ENCODE measurements at regions not wholly inside any gene's neighbourhood (a gene's known extent, or its start where the extent isn't known, plus 50 kb on each side); places are given as distances from the start of the nearest gene placed in this dataset.

DNA sequence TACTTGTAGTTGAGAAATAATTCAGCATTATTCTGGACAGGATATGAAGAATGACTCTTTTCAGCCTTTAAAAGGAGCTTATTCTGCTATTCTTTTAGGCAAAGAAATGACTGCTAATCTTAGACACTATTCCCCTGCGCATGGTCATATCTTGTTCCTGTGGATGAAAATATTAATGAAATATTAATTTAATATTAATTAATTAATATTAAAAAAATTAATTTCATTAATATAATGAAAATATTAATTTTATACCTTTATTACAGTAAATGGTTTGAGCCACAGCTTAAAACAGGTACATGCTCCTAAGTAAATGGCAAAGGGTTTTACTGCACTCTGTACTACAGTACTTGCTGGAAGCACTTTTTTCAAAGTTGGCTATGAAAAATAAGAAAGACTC lies 890.1 kb upstream of the PIK3C3 start:
- Histone ChIP-seq H3K27ac (ENCODE audit: low read depth in 1 of 2, low read length in 2 of 2) (no peak overlapping the region), H3K9me3 (ENCODE audit: control insufficient read depth in 4 of 4, low read length in 3 of 4) (no peaks in the 10 kb centered on the region), H3K36me3 (ENCODE audit: control insufficient read depth in 4 of 4, insufficient read depth in 3 of 4, low read depth in 1 of 4, low read length in 3 of 4) (no peaks in the 10 kb centered on the region), H3K27me3 (ENCODE audit: control insufficient read depth in 4 of 4, insufficient read depth in 4 of 4, low read length in 3 of 4) (no peaks in the 10 kb centered on the region), H3K4me3 (ENCODE audit: low read depth in 1 of 3, low read length in 3 of 3) (no peak overlapping the region), H3K4me1 (ENCODE audit: control insufficient read depth in 4 of 4, insufficient read depth in 4 of 4, low read length in 3 of 4) (no peaks in the 10 kb centered on the region), H3K9ac (ENCODE audit: low read depth in 1 of 2, low read length in 2 of 2) (no peak overlapping the region)
- no peak for TF ChIP-seq JUND (IDR thresholded peaks at IDR 0.05)
- no peak for TF ChIP-seq RAD21 (IDR thresholded peaks at IDR 0.05)
- TF ChIP-seq REST (IDR thresholded peaks at IDR 0.05), result no peak
- TF ChIP-seq, protein P1, sequence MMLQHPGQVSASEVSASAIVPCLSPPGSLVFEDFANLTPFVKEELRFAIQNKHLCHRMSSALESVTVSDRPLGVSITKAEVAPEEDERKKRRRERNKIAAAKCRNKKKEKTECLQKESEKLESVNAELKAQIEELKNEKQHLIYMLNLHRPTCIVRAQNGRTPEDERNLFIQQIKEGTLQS (IDR thresholded peaks at IDR 0.05), result no peak
- TF ChIP-seq EGR1 (IDR thresholded peaks at IDR 0.05; ENCODE audit: low read depth in 2 of 2), result no peak
- TF ChIP-seq RXRA (IDR thresholded peaks at IDR 0.05), result no peak
- TF ChIP-seq, protein P2, sequence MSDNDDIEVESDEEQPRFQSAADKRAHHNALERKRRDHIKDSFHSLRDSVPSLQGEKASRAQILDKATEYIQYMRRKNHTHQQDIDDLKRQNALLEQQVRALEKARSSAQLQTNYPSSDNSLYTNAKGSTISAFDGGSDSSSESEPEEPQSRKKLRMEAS (IDR thresholded peaks at IDR 0.05), result no peak
- TF ChIP-seq, protein P3, sequence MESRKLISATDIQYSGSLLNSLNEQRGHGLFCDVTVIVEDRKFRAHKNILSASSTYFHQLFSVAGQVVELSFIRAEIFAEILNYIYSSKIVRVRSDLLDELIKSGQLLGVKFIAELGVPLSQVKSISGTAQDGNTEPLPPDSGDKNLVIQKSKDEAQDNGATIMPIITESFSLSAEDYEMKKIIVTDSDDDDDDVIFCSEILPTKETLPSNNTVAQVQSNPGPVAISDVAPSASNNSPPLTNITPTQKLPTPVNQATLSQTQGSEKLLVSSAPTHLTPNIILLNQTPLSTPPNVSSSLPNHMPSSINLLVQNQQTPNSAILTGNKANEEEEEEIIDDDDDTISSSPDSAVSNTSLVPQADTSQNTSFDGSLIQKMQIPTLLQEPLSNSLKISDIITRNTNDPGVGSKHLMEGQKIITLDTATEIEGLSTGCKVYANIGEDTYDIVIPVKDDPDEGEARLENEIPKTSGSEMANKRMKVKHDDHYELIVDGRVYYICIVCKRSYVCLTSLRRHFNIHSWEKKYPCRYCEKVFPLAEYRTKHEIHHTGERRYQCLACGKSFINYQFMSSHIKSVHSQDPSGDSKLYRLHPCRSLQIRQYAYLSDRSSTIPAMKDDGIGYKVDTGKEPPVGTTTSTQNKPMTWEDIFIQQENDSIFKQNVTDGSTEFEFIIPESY (IDR thresholded peaks at IDR 0.05), result no peak
- TF ChIP-seq YY1 (IDR thresholded peaks at IDR 0.05), result no peak
- TF ChIP-seq FOXA1 (IDR thresholded peaks at IDR 0.05), result no peak
- no peak for TF ChIP-seq GABPA (IDR thresholded peaks at IDR 0.05 in 1 of 2, conservative IDR thresholded peaks at IDR 0.05 in 1 of 2)
- TF ChIP-seq NR2F2 (IDR thresholded peaks at IDR 0.05), result no peak
- TF ChIP-seq, protein P4, sequence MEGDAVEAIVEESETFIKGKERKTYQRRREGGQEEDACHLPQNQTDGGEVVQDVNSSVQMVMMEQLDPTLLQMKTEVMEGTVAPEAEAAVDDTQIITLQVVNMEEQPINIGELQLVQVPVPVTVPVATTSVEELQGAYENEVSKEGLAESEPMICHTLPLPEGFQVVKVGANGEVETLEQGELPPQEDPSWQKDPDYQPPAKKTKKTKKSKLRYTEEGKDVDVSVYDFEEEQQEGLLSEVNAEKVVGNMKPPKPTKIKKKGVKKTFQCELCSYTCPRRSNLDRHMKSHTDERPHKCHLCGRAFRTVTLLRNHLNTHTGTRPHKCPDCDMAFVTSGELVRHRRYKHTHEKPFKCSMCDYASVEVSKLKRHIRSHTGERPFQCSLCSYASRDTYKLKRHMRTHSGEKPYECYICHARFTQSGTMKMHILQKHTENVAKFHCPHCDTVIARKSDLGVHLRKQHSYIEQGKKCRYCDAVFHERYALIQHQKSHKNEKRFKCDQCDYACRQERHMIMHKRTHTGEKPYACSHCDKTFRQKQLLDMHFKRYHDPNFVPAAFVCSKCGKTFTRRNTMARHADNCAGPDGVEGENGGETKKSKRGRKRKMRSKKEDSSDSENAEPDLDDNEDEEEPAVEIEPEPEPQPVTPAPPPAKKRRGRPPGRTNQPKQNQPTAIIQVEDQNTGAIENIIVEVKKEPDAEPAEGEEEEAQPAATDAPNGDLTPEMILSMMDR (IDR thresholded peaks at IDR 0.05; ENCODE audit: low read depth, low read length, missing input control), result no peak
- TF ChIP-seq SP1 (IDR thresholded peaks at IDR 0.05), result no peak
- no peak for TF ChIP-seq TAF1 (conservative IDR thresholded peaks at IDR 0.05)
- 8% methylated on average over 1 of the region's 1 CpG for WGBS
- DNase-seq (ENCODE audit: low spot score), result no peak

DNA sequence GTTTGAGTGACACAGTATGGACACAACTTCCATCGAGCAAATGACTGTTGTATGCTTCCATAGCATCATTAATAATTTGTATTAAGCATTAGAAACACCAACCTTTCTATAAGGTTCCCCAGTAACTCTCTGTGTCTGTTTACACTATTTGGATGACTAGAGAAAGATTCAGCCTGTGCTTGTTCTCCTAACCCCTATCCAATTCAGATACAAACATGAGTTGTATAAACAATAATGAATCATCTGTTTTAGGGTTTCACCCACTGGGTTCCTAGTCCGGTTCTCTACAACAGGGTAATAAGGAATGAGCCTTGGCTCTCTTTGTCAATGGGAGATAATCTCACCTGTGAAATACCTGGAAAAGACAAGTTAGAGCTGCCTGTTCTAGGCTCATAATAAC lies 894.1 kb upstream of the PIK3C3 start:
- no peak overlapping the region for H3K4me3 ChIP-seq (ENCODE audit: low read depth in 1 of 3, low read length in 3 of 3)
- 69% methylated on average over 2 of the region's 2 CpGs for WGBS
- no peaks in the 10 kb centered on the region for H3K9me3 ChIP-seq (ENCODE audit: control insufficient read depth in 4 of 4, low read length in 3 of 4)
- no peak overlapping the region for H3K27ac ChIP-seq (ENCODE audit: low read depth in 1 of 2, low read length in 2 of 2)
- H3K36me3 ChIP-seq (ENCODE audit: control insufficient read depth in 4 of 4, insufficient read depth in 3 of 4, low read depth in 1 of 4, low read length in 3 of 4), result no peaks in the 10 kb centered on the region
- no peak overlapping the region for H3K9ac ChIP-seq (ENCODE audit: low read depth in 1 of 2, low read length in 2 of 2)
- H3K27me3 ChIP-seq (ENCODE audit: control insufficient read depth in 4 of 4, insufficient read depth in 4 of 4, low read length in 3 of 4), result no peaks in the 10 kb centered on the region
- DNase-seq (ENCODE audit: low spot score), result no peak
- H3K4me1 ChIP-seq (ENCODE audit: control insufficient read depth in 4 of 4, insufficient read depth in 4 of 4, low read length in 3 of 4), result no peaks in the 10 kb centered on the region
- TF ChIP-seq JUND (IDR thresholded peaks at IDR 0.05), result no peak
- no peak for TF ChIP-seq HNF4A (conservative IDR thresholded peaks at IDR 0.05)
- no peak for TF ChIP-seq FOXA1 (IDR thresholded peaks at IDR 0.05)
- TF ChIP-seq RAD21 (IDR thresholded peaks at IDR 0.05), result no peak
- no peak for TF ChIP-seq FOXA2 (IDR thresholded peaks at IDR 0.05)
- TF ChIP-seq, protein P2 (IDR thresholded peaks at IDR 0.05), result no peak
- TF ChIP-seq, protein P1 (IDR thresholded peaks at IDR 0.05), result no peak
- TF ChIP-seq, protein P3 (IDR thresholded peaks at IDR 0.05), result no peak
- no peak for TF ChIP-seq EGR1 (IDR thresholded peaks at IDR 0.05; ENCODE audit: low read depth in 2 of 2)
- no peak for TF ChIP-seq SP1 (IDR thresholded peaks at IDR 0.05)
- no peak for TF ChIP-seq GABPA (IDR thresholded peaks at IDR 0.05 in 1 of 2, conservative IDR thresholded peaks at IDR 0.05 in 1 of 2)

Data from liver (tissue), 8 donors.